Ovary (tissue), 7 donors: ENCODE measurements at regions not wholly inside any gene's neighbourhood (a gene's known extent, or its start where the extent isn't known, plus 50 kb on each side); places are given as distances from the start of the nearest gene placed in this dataset.

ENCODE experiments used
- DNase-seq, 5 donors: peaks; one replicate each; pipeline ENCODE4 v3.0.0-alpha.2; 2019 to 2020
- H3K27ac ChIP-seq, 2 donors: fragments of 200-600 bp; one replicate each; pipeline versions ENCODE4 v1.5.1 to v1.8.0; 2019 to 2022
- H3K27me3 ChIP-seq: fragments of 200-600 bp; one replicate; pipeline ENCODE4 v1.8.0; 2022
- H3K36me3 ChIP-seq: fragments of 200-600 bp; sonication (generic); one replicate; pipeline ENCODE4 v1.5.1; 2019
- H3K4me1 ChIP-seq: one replicate; pipeline ENCODE4 v1.8.1; 2013; ENCODE audit warnings: mild to moderate bottlenecking, moderate library complexity; ENCODE audit not compliant: insufficient read depth
- H3K4me3 ChIP-seq: fragments of 200-600 bp; sonication (generic); one replicate; pipeline ENCODE4 v1.5.1; 2017
- H3K9me3 ChIP-seq, 2 donors: fragments of 200-600 bp in 1 of 2; sonication (generic) in 1 of 2; one replicate each; pipeline versions ENCODE4 v1.5.1 to v1.8.1; 2013 to 2019; ENCODE audit warnings: mild to moderate bottlenecking in 1 of 2, moderate library complexity in 1 of 2
- EP300 ChIP-seq: sonication (generic); formaldehyde crosslinking; IDR thresholded peaks from one replicate; pipeline ENCODE4 v1.6.1; 2017; ENCODE audit warnings: antibody characterized with exemption
- POLR2A ChIP-seq: fragments of 450-650 bp; IDR thresholded peaks from one replicate; pipeline ENCODE4 v1.6.1; 2017; ENCODE audit warnings: antibody characterized with exemption, mild to moderate bottlenecking, moderate library complexity
- WGBS, 3 donors: extraction: QIAGEN DNeasy Blood & Tissue Kit in 1 of 3; methylation state at CpG; one replicate each; pipeline versions ENCODE4 v1.1.5 to v1.1.7; 2013 to 2017; 5-methylcytosine and 5-hydroxymethylcytosine counted together
- intact Hi-C, 4 donors: fragments of 100-400 bp; cut with DNase I; formaldehyde crosslinking; loops; one replicate each; pipeline versions ENCODE4 v1.11.0 to v1.15.1; 2022 to 2023
- TF ChIP-seq, protein P1 (sequence below), 3 donors: fragments of 450-650 bp in 2 of 3; fragments of 200-600 bp in 1 of 3; IDR thresholded peaks; one replicate each; pipeline versions ENCODE4 v1.5.1 to v1.8.0; 2016 to 2022; ENCODE audit warnings: antibody characterized with exemption in 3 of 3, mild to moderate bottlenecking in 1 of 3
- donor health status: DM: no; HTN: no; CAD: no; lungs with moderate emphysema.
- donor health status: DM: no; HTN: no; CAD: no.
- donor health status: Bipolar disorder and iron deficiency.
- donor health status: DM: no; HTN: no; CAD: no.
- donor health status: DM: yes; HTN: yes; CAD: no.

DNA sequence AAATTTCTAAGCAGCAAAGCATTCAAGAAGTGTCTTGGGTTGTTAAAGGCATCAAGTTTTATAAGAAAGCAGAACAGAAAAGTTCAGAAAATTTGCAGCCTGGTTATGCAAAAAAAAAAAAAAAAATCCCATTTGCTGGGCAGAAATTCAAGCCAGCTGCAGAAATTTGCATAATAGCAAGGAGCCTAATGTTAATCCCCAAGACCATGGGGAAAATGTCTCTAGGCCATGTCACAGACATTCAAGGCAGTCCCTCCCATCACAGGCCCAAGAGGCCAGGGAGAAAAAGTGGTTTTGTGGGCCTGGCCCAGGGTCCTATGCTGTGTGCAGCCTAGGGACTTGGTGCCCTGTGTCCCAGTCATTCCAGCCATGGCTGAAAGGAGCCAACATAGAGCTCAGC lies 269.0 kb upstream of the SLC39A10 start:
- Histone ChIP-seq H3K27ac (no peak overlapping the region), H3K27me3 (no peaks in the 10 kb centered on the region), H3K4me3 (no peak overlapping the region), H3K9me3 (no peaks in the 10 kb centered on the region), H3K4me1 (no peaks in the 10 kb centered on the region), H3K36me3 (no peaks in the 10 kb centered on the region)
- no peak for TF ChIP-seq EP300
- TF ChIP-seq, protein P1, sequence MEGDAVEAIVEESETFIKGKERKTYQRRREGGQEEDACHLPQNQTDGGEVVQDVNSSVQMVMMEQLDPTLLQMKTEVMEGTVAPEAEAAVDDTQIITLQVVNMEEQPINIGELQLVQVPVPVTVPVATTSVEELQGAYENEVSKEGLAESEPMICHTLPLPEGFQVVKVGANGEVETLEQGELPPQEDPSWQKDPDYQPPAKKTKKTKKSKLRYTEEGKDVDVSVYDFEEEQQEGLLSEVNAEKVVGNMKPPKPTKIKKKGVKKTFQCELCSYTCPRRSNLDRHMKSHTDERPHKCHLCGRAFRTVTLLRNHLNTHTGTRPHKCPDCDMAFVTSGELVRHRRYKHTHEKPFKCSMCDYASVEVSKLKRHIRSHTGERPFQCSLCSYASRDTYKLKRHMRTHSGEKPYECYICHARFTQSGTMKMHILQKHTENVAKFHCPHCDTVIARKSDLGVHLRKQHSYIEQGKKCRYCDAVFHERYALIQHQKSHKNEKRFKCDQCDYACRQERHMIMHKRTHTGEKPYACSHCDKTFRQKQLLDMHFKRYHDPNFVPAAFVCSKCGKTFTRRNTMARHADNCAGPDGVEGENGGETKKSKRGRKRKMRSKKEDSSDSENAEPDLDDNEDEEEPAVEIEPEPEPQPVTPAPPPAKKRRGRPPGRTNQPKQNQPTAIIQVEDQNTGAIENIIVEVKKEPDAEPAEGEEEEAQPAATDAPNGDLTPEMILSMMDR (IDR thresholded peaks at IDR 0.05): no peak
- no peak for TF ChIP-seq POLR2A
- DNase-seq: no peak
- intact Hi-C loops: no loop called here

DNA sequence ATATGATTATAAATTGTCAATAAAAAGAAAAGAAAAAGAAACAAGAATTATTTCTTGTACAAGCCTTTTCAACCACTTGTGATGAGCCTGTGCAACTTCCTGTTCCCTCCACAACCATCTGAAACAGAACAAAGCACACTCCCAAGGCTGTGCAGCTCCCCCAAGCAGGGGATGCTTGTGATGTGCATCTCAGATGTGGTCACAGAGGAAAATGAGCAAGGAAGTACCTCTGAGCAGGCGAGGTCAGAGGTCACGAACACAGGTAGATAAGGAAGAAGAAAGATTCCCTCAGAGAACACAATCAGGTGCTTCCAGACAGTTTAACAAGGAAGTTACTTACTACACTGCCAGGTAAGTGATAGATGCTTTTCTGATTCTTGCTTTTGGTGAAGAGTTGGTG lies 274.8 kb upstream of the SLC39A10 start:
- Histone ChIP-seq H3K27ac (no peak overlapping the region), H3K4me3 (no peak overlapping the region), H3K9me3 (no peaks in the 10 kb centered on the region), H3K27me3 (no peaks in the 10 kb centered on the region), H3K4me1 (no peaks in the 10 kb centered on the region), H3K36me3 (no peaks in the 10 kb centered on the region)
- TF ChIP-seq EP300 (no peak), POLR2A (no peak)
- TF ChIP-seq, protein P1 (IDR thresholded peaks at IDR 0.05): no peak
- intact Hi-C loops: no loop called here
- WGBS, 3 donors: 72 to 74% (median 74%) methylated on average over 2 of the region's 2 CpGs
- DNase-seq: no peak

DNA sequence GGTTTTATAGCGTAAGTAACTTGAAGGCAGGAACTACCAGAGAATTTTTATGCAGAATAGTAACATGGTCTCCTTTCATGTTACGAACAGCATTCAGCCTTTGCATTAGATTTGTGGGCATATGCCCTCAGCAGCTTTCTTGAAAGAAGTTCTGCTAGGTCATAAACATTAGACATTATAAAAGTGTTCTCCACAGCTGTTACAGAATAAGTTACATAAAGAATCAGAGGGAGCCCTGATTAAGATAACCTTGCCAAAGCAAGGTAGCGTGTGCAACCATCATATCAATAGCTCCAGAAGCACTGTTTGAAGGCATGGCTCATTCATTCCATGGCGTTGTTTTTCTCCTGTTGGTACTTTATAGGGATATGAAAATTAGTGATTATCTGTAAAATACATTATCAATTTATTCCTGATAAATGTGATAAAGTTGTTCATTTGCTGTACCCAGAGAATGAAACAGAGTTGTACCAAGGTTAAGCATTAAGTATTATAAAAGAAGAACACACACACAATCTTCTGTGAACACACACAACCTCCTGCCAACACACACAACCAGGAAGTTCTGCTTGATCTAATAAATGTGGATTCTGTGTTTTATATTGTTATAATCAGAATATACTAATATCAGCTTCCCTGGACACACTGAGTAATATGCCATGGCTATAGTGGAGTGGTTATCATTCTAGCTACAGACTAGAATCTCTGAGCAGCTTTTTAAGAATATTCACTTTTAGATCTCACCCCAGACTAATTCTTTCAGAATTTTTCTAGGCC lies 286.7 kb upstream of the SLC39A10 start:
- Histone ChIP-seq H3K27me3 (no peaks in the 10 kb centered on the region), H3K4me1 (no peaks in the 10 kb centered on the region), H3K36me3 (no peaks in the 10 kb centered on the region), H3K27ac (no peak overlapping the region), H3K9me3 (no peaks in the 10 kb centered on the region), H3K4me3 (no peak overlapping the region)
- DNase-seq: no peak
- TF ChIP-seq POLR2A (no peak), EP300 (no peak)
- TF ChIP-seq, protein P1 (IDR thresholded peaks at IDR 0.05): no peak
- 95 to 97% (median 96%) methylated on average over 4 of the region's 4 CpGs for WGBS, 3 donors
- intact Hi-C loops: no loop called here

DNA sequence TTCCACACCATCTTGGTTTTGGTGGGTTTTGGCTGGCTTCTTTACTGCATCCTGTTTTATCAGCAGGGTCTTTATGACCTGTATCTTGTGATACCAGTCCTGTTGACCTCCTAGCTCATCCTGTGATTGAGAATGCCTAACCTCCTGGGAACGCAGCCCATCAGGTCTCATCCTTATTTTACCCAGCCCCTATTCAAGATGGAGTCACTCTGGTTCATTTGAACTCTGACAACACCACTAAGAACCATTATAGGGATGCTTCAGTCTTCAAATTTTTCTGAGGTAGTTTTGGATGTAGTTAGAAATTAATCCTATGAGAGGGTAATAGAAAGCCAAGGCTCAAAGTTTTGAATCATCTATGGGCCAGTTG lies 287.8 kb upstream of the SLC39A10 start:
- no peaks in the 10 kb centered on the region for H3K27me3 ChIP-seq
- no peaks in the 10 kb centered on the region for H3K36me3 ChIP-seq
- DNase-seq: no peak
- WGBS, 3 donors: 0 to 2% (median 0%) methylated on average over 1 of the region's 1 CpG
- H3K4me1 ChIP-seq: no peaks in the 10 kb centered on the region
- no peak overlapping the region for H3K27ac ChIP-seq
- H3K9me3 ChIP-seq: no peaks in the 10 kb centered on the region
- no peak for TF ChIP-seq POLR2A
- TF ChIP-seq, protein P1 (IDR thresholded peaks at IDR 0.05): no peak
- no peak for TF ChIP-seq EP300
- H3K4me3 ChIP-seq: no peak overlapping the region
- intact Hi-C loops: no loop called here
